ENCODE measurements at regions not wholly inside any gene's neighbourhood (a gene's known extent, or its start where the extent isn't known, plus 50 kb on each side); places are given as distances from the start of the nearest gene placed in this dataset.

DNA sequence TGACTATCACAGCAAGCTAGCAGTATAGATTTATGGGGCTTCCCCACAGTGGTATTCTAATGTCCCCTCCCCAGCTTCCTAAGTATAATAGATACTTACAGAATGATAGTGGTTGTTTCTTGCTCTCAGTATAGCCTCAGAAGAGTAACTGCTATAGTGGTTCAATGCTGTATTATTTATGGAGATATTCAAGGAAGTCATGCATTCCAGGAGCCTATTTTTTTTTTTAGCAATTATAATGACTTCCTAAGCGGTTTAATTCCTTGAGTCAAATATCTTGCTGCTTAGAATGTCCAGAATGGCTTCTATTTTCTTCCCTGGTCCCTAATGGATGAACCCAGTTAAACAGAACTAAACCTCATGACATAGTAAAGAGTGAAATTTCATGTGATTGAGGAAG is 451.5 kb upstream of the SEMA3D start:
- no peak for TF ChIP-seq CTCF (IDR thresholded peaks at IDR 0.05)
- no peak for TF ChIP-seq POLR2AphosphoS5 (IDR thresholded peaks at IDR 0.05)
